ENCODE measurements at regions not wholly inside any gene's neighbourhood (a gene's known extent, or its start where the extent isn't known, plus 50 kb on each side); places are given as distances from the start of the nearest gene placed in this dataset.

DNA sequence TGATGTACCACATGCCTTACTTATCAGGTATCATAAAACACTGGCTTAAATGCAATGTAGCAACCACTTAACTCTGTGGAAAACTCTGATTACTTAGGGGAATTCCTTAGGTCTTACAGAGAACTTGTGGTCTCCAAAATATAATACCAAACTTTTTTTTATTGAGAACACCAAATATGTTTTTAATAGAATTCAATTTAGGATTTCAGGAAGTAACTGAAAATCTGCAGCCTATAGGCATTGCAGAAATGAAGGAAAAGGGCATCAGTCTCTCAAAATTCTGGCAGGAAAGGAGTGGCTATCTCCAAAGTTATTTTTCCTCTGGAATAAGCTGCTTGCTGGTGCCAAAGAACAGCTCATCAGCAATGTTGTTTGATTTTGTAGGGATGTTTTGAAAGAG, 105.3 kb upstream of the UGP2 start:
- TF ChIP-seq, protein P1, sequence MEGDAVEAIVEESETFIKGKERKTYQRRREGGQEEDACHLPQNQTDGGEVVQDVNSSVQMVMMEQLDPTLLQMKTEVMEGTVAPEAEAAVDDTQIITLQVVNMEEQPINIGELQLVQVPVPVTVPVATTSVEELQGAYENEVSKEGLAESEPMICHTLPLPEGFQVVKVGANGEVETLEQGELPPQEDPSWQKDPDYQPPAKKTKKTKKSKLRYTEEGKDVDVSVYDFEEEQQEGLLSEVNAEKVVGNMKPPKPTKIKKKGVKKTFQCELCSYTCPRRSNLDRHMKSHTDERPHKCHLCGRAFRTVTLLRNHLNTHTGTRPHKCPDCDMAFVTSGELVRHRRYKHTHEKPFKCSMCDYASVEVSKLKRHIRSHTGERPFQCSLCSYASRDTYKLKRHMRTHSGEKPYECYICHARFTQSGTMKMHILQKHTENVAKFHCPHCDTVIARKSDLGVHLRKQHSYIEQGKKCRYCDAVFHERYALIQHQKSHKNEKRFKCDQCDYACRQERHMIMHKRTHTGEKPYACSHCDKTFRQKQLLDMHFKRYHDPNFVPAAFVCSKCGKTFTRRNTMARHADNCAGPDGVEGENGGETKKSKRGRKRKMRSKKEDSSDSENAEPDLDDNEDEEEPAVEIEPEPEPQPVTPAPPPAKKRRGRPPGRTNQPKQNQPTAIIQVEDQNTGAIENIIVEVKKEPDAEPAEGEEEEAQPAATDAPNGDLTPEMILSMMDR (IDR thresholded peaks at IDR 0.05; ENCODE audit: low read length), result no peak
- no peak for TF ChIP-seq EZH2 (optimal IDR thresholded peaks at IDR 0.05; ENCODE audit: low read depth, low read length)
